Spinal cord (tissue), 9 donors: ENCODE measurements at regions not wholly inside any gene's neighbourhood (a gene's known extent, or its start where the extent isn't known, plus 50 kb on each side); places are given as distances from the start of the nearest gene placed in this dataset.
A peak's percentile ranks its signal among the peaks of the same experiment; 100 is the strongest.
"Not testable (repeated sequence)": the region's sequence is repeated elsewhere in the genome, so short reads cannot be mapped to it uniquely, and the experiment has no call there.

Source experiments
- DNase-seq, 6 donors: peaks; one replicate each; pipeline versions ENCODE4 v3.0.0 to v3.0.0-alpha.2; 2013 to 2015; ENCODE audit warnings: low spot score in 6 of 6, low read depth in 4 of 6
- H3K27ac ChIP-seq: one replicate; pipeline ENCODE4 v1.5.1; 2013; ENCODE audit warnings: low read depth, low read length, control low read depth
- H3K27me3 ChIP-seq: one replicate; pipeline ENCODE4 v1.6.1; 2013; ENCODE audit warnings: low read length; ENCODE audit not compliant: control insufficient read depth, insufficient read depth
- H3K36me3 ChIP-seq: one replicate; pipeline ENCODE4 v1.6.1; 2013; ENCODE audit warnings: low read length; ENCODE audit not compliant: control insufficient read depth, insufficient read depth
- H3K4me1 ChIP-seq: one replicate; pipeline ENCODE4 v1.6.1; 2013; ENCODE audit warnings: low read length; ENCODE audit not compliant: control insufficient read depth, insufficient read depth
- H3K4me3 ChIP-seq: one replicate; pipeline ENCODE4 v1.5.1; 2013; ENCODE audit warnings: low read depth, low read length, control low read depth
- H3K9me3 ChIP-seq: one replicate; pipeline ENCODE4 v1.6.1; 2013; ENCODE audit warnings: low read length; ENCODE audit not compliant: control insufficient read depth, insufficient read depth
- WGBS: methylation state at CpG from one replicate; pipeline ENCODE4 v1.1.5; 2013; ENCODE audit warnings: missing lambda C conversion rate; ENCODE audit not compliant: insufficient coverage; 5-methylcytosine and 5-hydroxymethylcytosine counted together
- donor health status: healthy.

DNA sequence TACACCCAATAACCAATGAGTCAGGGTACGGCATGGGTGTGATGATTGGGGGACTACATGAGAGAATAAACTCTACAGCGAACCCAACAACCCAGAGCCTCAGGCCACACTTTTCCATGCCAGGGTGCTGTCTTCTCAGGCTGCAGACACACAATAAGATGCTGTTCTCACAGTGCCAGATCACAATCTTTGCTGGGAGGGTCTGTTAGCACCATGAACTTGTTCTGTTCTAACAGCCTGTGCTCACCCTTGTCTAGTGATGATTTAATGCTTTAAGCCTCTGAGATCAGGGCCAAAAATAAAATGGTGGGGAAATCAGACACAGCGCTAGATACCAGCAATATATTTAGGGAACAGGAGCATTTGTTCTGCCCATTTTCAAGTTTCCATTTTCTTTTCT, 621.9 kb upstream of the TBX3 start:
- H3K9me3 ChIP-seq, result no peaks in the 10 kb centered on the region
- no peak overlapping the region for H3K27ac ChIP-seq
- no peaks in the 10 kb centered on the region for H3K4me1 ChIP-seq
- H3K36me3 ChIP-seq, result no peaks in the 10 kb centered on the region
- no peak for DNase-seq
- H3K27me3 ChIP-seq, result no peaks in the 10 kb centered on the region
- H3K4me3 ChIP-seq, result no peak overlapping the region
- WGBS, result no CpG with 5 or more reads among the region's 3 CpGs

DNA sequence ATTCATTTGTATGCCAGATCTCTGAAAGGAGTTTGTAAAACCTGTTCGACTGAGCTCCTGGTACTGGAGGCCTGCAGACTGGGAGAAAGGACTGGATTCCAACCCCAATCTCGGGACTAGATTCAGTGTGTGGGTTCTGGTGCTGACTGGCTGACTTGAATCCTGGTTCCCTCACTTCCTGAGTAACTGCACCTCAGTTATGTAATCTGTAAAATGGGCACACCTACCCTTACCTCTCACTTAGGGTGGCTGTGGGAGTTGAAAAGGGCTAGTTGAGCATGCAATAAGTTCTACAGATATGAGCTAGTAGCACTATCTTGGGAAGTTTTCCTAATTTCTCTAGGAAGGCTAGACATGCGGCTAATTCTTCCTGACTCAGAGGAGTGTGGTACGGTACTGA, 621.3 kb upstream of the TBX3 start:
- Histone ChIP-seq H3K4me1 (no peaks in the 10 kb centered on the region), H3K27ac (no peak overlapping the region), H3K27me3 (no peaks in the 10 kb centered on the region), H3K36me3 (no peaks in the 10 kb centered on the region), H3K9me3 (no peaks in the 10 kb centered on the region), H3K4me3 (no peak overlapping the region)
- 89% methylated on average over 3 of the region's 4 CpGs for WGBS
- DNase-seq, result no peak

DNA sequence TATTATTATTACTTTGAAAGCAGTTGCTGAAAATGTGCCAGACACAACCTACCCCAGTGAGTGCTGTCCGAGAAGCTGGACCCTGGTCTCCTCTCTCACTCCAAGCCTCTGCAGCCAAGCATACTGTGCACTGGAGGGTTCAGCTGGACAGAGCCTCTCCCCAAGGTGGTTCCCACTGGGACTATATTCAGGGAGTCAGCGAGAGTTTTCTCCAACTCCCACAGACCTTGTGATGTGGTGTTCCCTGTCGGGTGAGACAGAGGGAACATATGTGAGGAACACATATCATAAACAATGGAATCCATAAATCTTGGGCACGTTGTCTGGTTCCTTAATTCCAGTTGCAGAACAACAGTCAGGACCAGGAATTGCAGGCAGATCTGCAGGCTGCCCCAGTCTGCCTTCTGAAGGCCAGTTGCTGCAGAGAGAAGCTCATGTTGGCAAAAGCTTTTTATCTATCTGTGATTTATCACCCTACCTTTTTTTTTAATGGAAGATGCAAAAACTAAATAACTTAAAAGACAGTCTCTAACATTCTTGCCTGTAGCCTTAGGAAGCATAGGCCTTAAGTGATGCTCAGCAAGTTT, 619.8 kb upstream of the TBX3 start:
- whole genome bisulfite sequencing, result 35% methylated on average over 2 of the region's 4 CpGs
- peak in 1 of 6 donors; percentile 18 for DNase-seq
- no peaks in the 10 kb centered on the region for H3K36me3 ChIP-seq
- H3K27ac ChIP-seq, result no peak overlapping the region
- H3K4me3 ChIP-seq, result no peak overlapping the region
- H3K9me3 ChIP-seq, result no peaks in the 10 kb centered on the region
- H3K4me1 ChIP-seq, result no peaks in the 10 kb centered on the region
- no peaks in the 10 kb centered on the region for H3K27me3 ChIP-seq

GRCh38 chr12:115297445-115297844, 613.5 kb upstream of the TBX3 start:
- Histone ChIP-seq H3K4me1 (no peaks in the 10 kb centered on the region), H3K27me3 (no peaks in the 10 kb centered on the region), H3K27ac (no peak overlapping the region), H3K9me3 (no peaks in the 10 kb centered on the region), H3K4me3 (no peak overlapping the region), H3K36me3 (no peaks in the 10 kb centered on the region)
- DNase-seq, result no peak
- WGBS, result 68% methylated on average over 2 of the region's 2 CpGs

DNA sequence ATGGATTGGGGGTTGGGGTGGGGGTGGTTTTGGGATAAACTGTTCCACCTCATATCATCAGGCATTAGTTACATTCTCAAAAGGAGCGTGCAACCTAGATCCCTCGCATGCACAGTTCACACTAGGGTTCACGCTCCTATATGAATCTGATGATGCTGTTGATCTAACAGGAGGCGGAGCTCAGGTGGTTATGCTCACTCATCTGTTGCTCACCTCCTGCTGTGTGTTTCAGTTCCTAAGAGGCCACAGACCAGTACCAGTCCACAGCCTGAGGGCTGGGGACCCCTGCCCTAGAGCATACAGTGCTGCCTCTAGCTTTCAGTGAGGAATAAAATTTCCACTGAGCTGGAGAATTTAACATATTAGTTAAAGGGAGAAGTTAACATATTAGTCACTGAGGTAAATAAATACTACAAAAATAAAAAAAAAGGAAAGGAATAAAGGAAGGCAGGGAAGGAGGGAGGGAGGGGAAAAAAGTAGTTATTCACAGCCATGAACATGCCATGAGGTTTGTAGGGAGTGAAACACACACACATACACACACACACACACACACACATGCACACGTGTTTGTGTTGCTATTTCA, 612.7 kb upstream of the TBX3 start:
- Histone ChIP-seq H3K4me1 (no peaks in the 10 kb centered on the region), H3K4me3 (no peak overlapping the region), H3K27ac (no peak overlapping the region), H3K9me3 (no peaks in the 10 kb centered on the region), H3K36me3 (no peaks in the 10 kb centered on the region), H3K27me3 (no peaks in the 10 kb centered on the region)
- WGBS, result 100% methylated on average over 1 of the region's 5 CpGs
- no peak for DNase-seq

DNA sequence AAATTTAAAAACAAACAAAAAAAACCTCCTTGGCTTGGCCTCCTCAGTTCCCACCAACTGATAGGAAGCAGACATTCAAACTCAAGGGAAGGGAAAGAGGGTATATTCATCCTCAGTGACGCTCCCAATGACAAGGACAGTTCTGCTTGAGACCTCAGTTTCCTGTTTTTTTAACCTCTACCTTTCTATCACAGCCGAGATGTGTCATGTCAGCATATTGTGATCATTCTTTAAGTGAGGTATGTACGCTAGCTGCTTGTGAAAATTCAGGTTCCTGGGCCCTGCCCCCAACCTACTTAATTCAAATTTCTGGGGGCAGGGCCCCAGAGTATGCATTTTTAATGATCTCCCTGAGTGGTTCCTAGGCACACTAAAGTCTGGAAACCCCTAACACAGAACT, 611.9 kb upstream of the TBX3 start:
- H3K4me3 ChIP-seq, result no peak overlapping the region
- H3K27ac ChIP-seq, result no peak overlapping the region
- DNase-seq, result no peak
- H3K9me3 ChIP-seq, result peaks cover 1% of the 10 kb centered on the region
- H3K27me3 ChIP-seq, result no peaks in the 10 kb centered on the region
- H3K36me3 ChIP-seq, result no peaks in the 10 kb centered on the region
- WGBS, result no CpG with 5 or more reads among the region's 3 CpGs
- H3K4me1 ChIP-seq, result no peaks in the 10 kb centered on the region

GRCh38 chr12:115294453-115295133, 610.6 kb upstream of the TBX3 start:
- peak in 5 of 6 donors; percentile 18 to 70 (median 26) for DNase-seq
- Histone ChIP-seq H3K4me3 (no peak overlapping the region), H3K4me1 (no peaks in the 10 kb centered on the region), H3K36me3 (no peaks in the 10 kb centered on the region), H3K27me3 (no peaks in the 10 kb centered on the region), H3K27ac (no peak overlapping the region), H3K9me3 (peaks cover 1% of the 10 kb centered on the region)
- 57% methylated on average over 1 of the region's 4 CpGs for WGBS

GRCh38 chr12:115285429-115285828, 601.5 kb upstream of the TBX3 start:
- not testable (repeated sequence) for H3K36me3 ChIP-seq, DNase-seq, H3K27ac ChIP-seq, H3K4me1 ChIP-seq, H3K4me3 ChIP-seq, H3K9me3 ChIP-seq, H3K27me3 ChIP-seq
- 88% methylated on average over 8 of the region's 10 CpGs for WGBS

DNA sequence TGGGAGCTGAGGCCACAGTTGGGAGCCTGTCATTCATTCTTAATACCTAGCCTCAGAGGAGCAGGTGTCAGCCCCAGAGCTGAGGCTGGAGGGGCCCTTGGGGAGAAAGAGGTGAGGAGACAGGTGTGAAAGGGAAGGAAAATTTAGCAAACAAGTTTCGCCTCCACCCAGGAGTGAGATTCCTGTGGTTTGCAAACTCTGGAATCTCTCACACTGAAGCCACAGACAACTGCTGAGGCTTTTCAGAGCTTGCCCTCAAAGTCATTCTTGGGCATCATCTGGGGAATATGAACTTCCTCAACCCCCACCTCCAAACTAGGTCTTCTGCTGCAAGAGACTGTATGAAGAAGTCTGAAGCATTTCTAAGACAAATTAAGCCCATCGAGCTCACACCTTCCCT, 589.5 kb upstream of the TBX3 start:
- H3K27ac ChIP-seq, result no peak overlapping the region
- no peak overlapping the region for H3K4me3 ChIP-seq
- DNase-seq, result no peak
- H3K9me3 ChIP-seq, result no peaks in the 10 kb centered on the region
- WGBS, result no CpG with 5 or more reads among the region's 2 CpGs
- H3K27me3 ChIP-seq, result no peaks in the 10 kb centered on the region
- H3K4me1 ChIP-seq, result no peaks in the 10 kb centered on the region
- H3K36me3 ChIP-seq, result no peaks in the 10 kb centered on the region

- Histone ChIP-seq H3K27me3 (no peaks in the 10 kb centered on the region), H3K36me3 (no peaks in the 10 kb centered on the region), H3K9me3 (no peaks in the 10 kb centered on the region), H3K4me1 (no peaks in the 10 kb centered on the region), H3K27ac (no peak overlapping the region), H3K4me3 (no peak overlapping the region)
- DNase-seq, result no peak
- no CpG with 5 or more reads among the region's 4 CpGs for WGBS
These were observed 584.5 kb upstream of the TBX3 start for GRCh38 chr12:115268451-115268850.
